HepG2 (cell line): ENCODE measurements at regions not wholly inside any gene's neighbourhood (a gene's known extent, or its start where the extent isn't known, plus 50 kb on each side); places are given as distances from the start of the nearest gene placed in this dataset.

Experiments
- ATRX ChIP-seq: sonication (generic); formaldehyde crosslinking; IDR thresholded peaks from 2 replicates; pipeline ENCODE4 v1.4.0; 2020; ENCODE audit warnings: missing genetic modification reagents, borderline replicate concordance
- CREM ChIP-seq, 2 experiments: sonication (generic) in 1 of 2; formaldehyde crosslinking in 1 of 2; IDR thresholded peaks; 2 replicates each; pipeline versions ENCODE4 v1.4.0 to v1.6.1; 2016 to 2020; ENCODE audit warnings: antibody characterized with exemption in 1 of 2, mild to moderate bottlenecking in 1 of 2, missing genetic modification reagents in 1 of 2
- ELF4 ChIP-seq: sonication (generic); formaldehyde crosslinking; IDR thresholded peaks from 2 replicates; pipeline ENCODE4 v1.5.0; 2020; ENCODE audit warnings: missing genetic modification reagents, mild to moderate bottlenecking, moderate library complexity, borderline replicate concordance
- HNRNPH1 ChIP-seq: fragments of 200-400 bp; formaldehyde crosslinking; optimal IDR thresholded peaks from 2 replicates; pipeline ENCODE3; 2017; ENCODE audit warnings: mild to moderate bottlenecking, low read depth, low read length
- JUN ChIP-seq: sonication (generic); formaldehyde crosslinking; IDR thresholded peaks from 2 replicates; pipeline ENCODE4 v1.4.0; 2020; ENCODE audit warnings: mild to moderate bottlenecking, missing genetic modification reagents
- MAFK ChIP-seq, 2 experiments: IDR thresholded peaks in 1 of 2; conservative IDR thresholded peaks in 1 of 2; 2 replicates each; pipeline ENCODE4 v1.6.1; 2011; ENCODE audit warnings: improper control_type of control experiment in 2 of 2, low read length in 2 of 2
- PHF20 ChIP-seq: sonication (generic); formaldehyde crosslinking; IDR thresholded peaks from 2 replicates; pipeline ENCODE4 v1.5.0; 2020; ENCODE audit warnings: mild to moderate bottlenecking, missing genetic modification reagents
- POLR2A ChIP-seq, 2 experiments: IDR thresholded peaks; 2 replicates each; pipeline ENCODE4 v1.6.1; 2011; ENCODE audit warnings: low read depth in 2 of 2, low read length in 2 of 2, mild to moderate bottlenecking in 1 of 2, moderate library complexity in 1 of 2; ENCODE audit not compliant: insufficient read depth in 1 of 2
- ZFP90 ChIP-seq: sonication (generic); formaldehyde crosslinking; IDR thresholded peaks from 2 replicates; pipeline ENCODE4 v1.8.0; 2022; ENCODE audit warnings: missing genetic modification reagents, mild to moderate bottlenecking, inconsistent platforms, borderline replicate concordance
- TF ChIP-seq, protein P1 (sequence below): sonication (generic); formaldehyde crosslinking; conservative IDR thresholded peaks from 2 replicates; pipeline ENCODE4 v1.5.0; 2020; ENCODE audit warnings: missing genetic modification reagents
- TF ChIP-seq, protein P2 (sequence below): sonication (generic); formaldehyde crosslinking; IDR thresholded peaks from 2 replicates; pipeline ENCODE4 v1.5.0; 2020; ENCODE audit warnings: mild to moderate bottlenecking, missing genetic modification reagents, moderate library complexity
- TF ChIP-seq, protein P3 (sequence below): sonication (generic); formaldehyde crosslinking; IDR thresholded peaks from 2 replicates; pipeline ENCODE4 v1.8.1; 2023; ENCODE audit warnings: mild to moderate bottlenecking, moderate library complexity, missing genetic modification reagents
- TF ChIP-seq, protein P4 (sequence below): IDR thresholded peaks from 2 replicates; pipeline ENCODE4 v1.6.1; 2012; ENCODE audit warnings: low read length, improper control_type of control experiment

DNA sequence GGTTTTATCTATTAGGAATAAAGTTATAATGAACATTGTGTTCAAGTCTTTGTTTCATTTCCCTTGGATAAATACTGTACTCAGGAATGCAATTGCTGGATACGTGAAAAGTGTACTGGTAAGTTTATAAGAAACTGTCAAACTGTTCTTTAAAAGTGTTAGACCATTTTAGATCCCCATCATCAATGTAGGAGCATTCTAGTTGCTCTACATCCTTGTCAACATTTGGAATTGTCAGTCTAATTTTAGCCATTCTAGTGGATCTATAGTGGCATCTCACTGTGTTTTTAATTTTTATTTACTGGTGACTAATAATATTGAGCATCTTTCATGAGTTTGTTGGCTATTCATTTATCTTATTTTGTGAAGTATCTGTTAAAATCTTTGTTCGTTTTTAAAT is 354.0 kb upstream of the NRP1 start:
- no peak for TF ChIP-seq MAFK (conservative IDR thresholded peaks at IDR 0.05 in 1 of 2, IDR thresholded peaks at IDR 0.05 in 1 of 2; ENCODE audit: low read length in 2 of 2)
- TF ChIP-seq, protein P1, sequence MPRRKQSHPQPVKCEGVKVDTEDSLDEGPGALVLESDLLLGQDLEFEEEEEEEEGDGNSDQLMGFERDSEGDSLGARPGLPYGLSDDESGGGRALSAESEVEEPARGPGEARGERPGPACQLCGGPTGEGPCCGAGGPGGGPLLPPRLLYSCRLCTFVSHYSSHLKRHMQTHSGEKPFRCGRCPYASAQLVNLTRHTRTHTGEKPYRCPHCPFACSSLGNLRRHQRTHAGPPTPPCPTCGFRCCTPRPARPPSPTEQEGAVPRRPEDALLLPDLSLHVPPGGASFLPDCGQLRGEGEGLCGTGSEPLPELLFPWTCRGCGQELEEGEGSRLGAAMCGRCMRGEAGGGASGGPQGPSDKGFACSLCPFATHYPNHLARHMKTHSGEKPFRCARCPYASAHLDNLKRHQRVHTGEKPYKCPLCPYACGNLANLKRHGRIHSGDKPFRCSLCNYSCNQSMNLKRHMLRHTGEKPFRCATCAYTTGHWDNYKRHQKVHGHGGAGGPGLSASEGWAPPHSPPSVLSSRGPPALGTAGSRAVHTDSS (CRISPR knock-in tag), result no peak
- TF ChIP-seq ELF4 (CRISPR knock-in tag), result no peak
- TF ChIP-seq, protein P2, sequence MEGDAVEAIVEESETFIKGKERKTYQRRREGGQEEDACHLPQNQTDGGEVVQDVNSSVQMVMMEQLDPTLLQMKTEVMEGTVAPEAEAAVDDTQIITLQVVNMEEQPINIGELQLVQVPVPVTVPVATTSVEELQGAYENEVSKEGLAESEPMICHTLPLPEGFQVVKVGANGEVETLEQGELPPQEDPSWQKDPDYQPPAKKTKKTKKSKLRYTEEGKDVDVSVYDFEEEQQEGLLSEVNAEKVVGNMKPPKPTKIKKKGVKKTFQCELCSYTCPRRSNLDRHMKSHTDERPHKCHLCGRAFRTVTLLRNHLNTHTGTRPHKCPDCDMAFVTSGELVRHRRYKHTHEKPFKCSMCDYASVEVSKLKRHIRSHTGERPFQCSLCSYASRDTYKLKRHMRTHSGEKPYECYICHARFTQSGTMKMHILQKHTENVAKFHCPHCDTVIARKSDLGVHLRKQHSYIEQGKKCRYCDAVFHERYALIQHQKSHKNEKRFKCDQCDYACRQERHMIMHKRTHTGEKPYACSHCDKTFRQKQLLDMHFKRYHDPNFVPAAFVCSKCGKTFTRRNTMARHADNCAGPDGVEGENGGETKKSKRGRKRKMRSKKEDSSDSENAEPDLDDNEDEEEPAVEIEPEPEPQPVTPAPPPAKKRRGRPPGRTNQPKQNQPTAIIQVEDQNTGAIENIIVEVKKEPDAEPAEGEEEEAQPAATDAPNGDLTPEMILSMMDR (CRISPR knock-in tag), result no peak
- TF ChIP-seq CREM (IDR thresholded peaks at IDR 0.05), result no peak
- TF ChIP-seq CREM (CRISPR knock-in tag; IDR thresholded peaks at IDR 0.05), result no peak
- no peak for TF ChIP-seq POLR2A (IDR thresholded peaks at IDR 0.05; ENCODE audit: insufficient read depth in 1 of 2, low read depth in 2 of 2, low read length in 2 of 2)
- no peak for TF ChIP-seq PHF20 (CRISPR knock-in tag)
- TF ChIP-seq ATRX (CRISPR knock-in tag), result no peak
- TF ChIP-seq HNRNPH1, result no peak
- TF ChIP-seq, protein P3, sequence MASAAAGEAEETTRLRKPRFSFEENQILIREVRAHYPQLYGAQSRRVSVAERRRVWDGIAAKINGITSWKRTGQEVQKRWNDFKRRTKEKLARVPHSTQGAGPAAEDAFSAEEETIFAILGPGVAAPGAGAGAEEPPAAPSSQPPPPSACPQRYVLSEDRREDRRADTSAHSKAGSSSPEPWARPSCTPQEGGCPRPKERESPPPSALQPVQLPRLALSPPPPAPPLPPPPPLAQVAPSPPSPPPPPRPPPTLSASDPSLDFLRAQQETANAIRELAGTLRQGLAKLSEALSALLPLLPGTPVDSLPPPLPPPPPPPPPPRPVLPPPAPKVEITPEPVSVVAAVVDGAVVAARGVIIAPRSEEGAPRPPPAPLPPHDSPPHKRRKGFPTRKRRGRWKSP (CRISPR knock-in tag), result no peak
- no peak for TF ChIP-seq JUN (CRISPR knock-in tag)
- TF ChIP-seq, protein P4, sequence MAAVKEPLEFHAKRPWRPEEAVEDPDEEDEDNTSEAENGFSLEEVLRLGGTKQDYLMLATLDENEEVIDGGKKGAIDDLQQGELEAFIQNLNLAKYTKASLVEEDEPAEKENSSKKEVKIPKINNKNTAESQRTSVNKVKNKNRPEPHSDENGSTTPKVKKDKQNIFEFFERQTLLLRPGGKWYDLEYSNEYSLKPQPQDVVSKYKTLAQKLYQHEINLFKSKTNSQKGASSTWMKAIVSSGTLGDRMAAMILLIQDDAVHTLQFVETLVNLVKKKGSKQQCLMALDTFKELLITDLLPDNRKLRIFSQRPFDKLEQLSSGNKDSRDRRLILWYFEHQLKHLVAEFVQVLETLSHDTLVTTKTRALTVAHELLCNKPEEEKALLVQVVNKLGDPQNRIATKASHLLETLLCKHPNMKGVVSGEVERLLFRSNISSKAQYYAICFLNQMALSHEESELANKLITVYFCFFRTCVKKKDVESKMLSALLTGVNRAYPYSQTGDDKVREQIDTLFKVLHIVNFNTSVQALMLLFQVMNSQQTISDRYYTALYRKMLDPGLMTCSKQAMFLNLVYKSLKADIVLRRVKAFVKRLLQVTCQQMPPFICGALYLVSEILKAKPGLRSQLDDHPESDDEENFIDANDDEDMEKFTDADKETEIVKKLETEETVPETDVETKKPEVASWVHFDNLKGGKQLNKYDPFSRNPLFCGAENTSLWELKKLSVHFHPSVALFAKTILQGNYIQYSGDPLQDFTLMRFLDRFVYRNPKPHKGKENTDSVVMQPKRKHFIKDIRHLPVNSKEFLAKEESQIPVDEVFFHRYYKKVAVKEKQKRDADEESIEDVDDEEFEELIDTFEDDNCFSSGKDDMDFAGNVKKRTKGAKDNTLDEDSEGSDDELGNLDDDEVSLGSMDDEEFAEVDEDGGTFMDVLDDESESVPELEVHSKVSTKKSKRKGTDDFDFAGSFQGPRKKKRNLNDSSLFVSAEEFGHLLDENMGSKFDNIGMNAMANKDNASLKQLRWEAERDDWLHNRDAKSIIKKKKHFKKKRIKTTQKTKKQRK, result no peak
- TF ChIP-seq ZFP90, result no peak
